Mesendoderm (in vitro differentiated cells): ENCODE measurements at regions not wholly inside any gene's neighbourhood (a gene's known extent, or its start where the extent isn't known, plus 50 kb on each side); places are given as distances from the start of the nearest gene placed in this dataset.

Experiments
- DNase-seq: peaks from one replicate; pipeline ENCODE4 v3.0.0; 2013
- H2AK5ac ChIP-seq: 2 replicates; pipeline ENCODE4 v1.6.1; 2013; ENCODE audit warnings: low read length, inconsistent platforms
- H2BK120ac ChIP-seq: 2 replicates; pipeline ENCODE4 v1.6.1; 2013; ENCODE audit warnings: low read depth, mild to moderate bottlenecking, low read length, moderate library complexity, mixed read lengths
- H2BK15ac ChIP-seq: replicated peaks from 2 replicates; pipeline ENCODE4 v1.6.1; 2013; ENCODE audit warnings: low read depth, mild to moderate bottlenecking, moderate library complexity
- H2BK5ac ChIP-seq: 2 replicates; pipeline ENCODE4 v1.6.1; 2013; ENCODE audit warnings: low read length, inconsistent platforms
- H3K18ac ChIP-seq: 2 replicates; pipeline ENCODE4 v1.6.1; 2013; ENCODE audit warnings: mild to moderate bottlenecking, low read length, mixed read lengths
- H3K23ac ChIP-seq: one replicate; pipeline ENCODE4 v1.6.1; 2013; ENCODE audit warnings: low read length
- H3K27ac ChIP-seq: 2 replicates; pipeline ENCODE4 v1.5.1; 2013; ENCODE audit warnings: low read depth, mild to moderate bottlenecking, inconsistent platforms, low read length, moderate library complexity
- H3K27me3 ChIP-seq: 2 replicates; pipeline ENCODE4 v1.6.1; 2013; ENCODE audit warnings: low read length, control low read depth, mild to moderate bottlenecking, inconsistent platforms; ENCODE audit not compliant: insufficient read depth, poor library complexity
- H3K36me3 ChIP-seq: 2 replicates; pipeline ENCODE4 v1.6.1; 2013; ENCODE audit warnings: low read length, inconsistent platforms; ENCODE audit not compliant: control insufficient read depth, insufficient read depth
- H3K4ac ChIP-seq: one replicate; pipeline ENCODE4 v1.6.1; 2013; ENCODE audit warnings: low read depth, mild to moderate bottlenecking, low read length, moderate library complexity
- H3K4me1 ChIP-seq: 2 replicates; pipeline ENCODE4 v1.6.1; 2013; ENCODE audit warnings: low read depth, low read length, inconsistent platforms; ENCODE audit not compliant: control insufficient read depth
- H3K4me2 ChIP-seq: 2 replicates; pipeline ENCODE4 v1.6.1; 2013; ENCODE audit warnings: low read length
- H3K4me3 ChIP-seq: 2 replicates; pipeline ENCODE4 v1.5.1; 2013; ENCODE audit warnings: mild to moderate bottlenecking, low read length
- H3K56ac ChIP-seq: one replicate; pipeline ENCODE4 v1.6.1; 2013; ENCODE audit warnings: low read length
- H3K79me1 ChIP-seq: 2 replicates; pipeline ENCODE4 v1.6.1; 2013; ENCODE audit warnings: low read length, inconsistent platforms
- H3K79me2 ChIP-seq: 2 replicates; pipeline ENCODE4 v1.6.1; 2013; ENCODE audit warnings: mild to moderate bottlenecking, low read length; ENCODE audit not compliant: control insufficient read depth, insufficient read depth
- H3K9ac ChIP-seq: 2 replicates; pipeline ENCODE4 v1.6.1; 2013; ENCODE audit warnings: low read length, inconsistent platforms
- H4K5ac ChIP-seq: one replicate; pipeline ENCODE4 v1.6.1; 2013; ENCODE audit warnings: low read length
- H4K8ac ChIP-seq: one replicate; pipeline ENCODE4 v1.6.1; 2013; ENCODE audit warnings: low read depth, mild to moderate bottlenecking, control low read depth, low read length, moderate library complexity
- WGBS: extraction: QIAGEN DNeasy Blood & Tissue Kit; methylation state at CpG from one replicate; pipeline ENCODE4 v1.1.7; 2013; ENCODE audit warnings: low lambda C conversion rate, missing lambda C conversion rate; ENCODE audit not compliant: insufficient coverage; ENCODE audit errors: extremely low coverage; 5-methylcytosine and 5-hydroxymethylcytosine counted together

DNA sequence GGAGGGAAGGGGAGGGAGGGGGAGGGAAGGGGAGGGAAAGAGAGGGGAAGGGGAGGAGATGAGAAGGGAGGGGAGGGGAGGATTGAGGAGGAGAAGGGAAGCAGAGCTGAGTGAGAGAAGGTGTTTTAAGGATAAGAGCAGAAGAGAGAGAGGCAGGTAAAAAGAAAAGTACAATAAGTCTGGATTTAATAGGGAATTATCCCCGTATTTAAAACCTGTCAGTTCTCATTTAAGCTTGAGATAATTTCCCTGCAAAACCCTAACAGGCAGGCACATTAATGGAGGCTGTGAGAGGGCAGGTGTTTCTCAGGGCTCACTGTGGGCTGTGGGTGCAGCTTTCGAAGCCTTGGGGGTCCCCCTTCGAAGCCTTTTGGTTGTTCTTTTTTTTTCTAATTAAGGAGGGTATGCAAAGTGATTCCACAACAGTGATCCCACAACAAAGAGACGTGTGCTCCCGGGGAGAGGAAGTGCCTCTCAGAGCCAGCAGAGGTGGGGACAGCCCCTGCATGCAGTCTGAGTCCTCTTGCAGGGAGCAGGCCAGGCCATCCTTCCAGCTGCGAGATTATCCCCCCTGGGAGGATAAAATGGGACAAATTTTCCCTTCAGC, 317.9 kb upstream of the IRX1 start:
- no peak overlapping the region for H2BK5ac ChIP-seq
- peak; percentile 45 for DNase-seq
- H4K5ac ChIP-seq = no peak overlapping the region
- H3K79me1 ChIP-seq = no peaks in the 10 kb centered on the region
- H3K79me2 ChIP-seq = no peaks in the 10 kb centered on the region
- WGBS = no CpG with 5 or more reads among the region's 6 CpGs
- H4K8ac ChIP-seq = no peak overlapping the region
- no peak overlapping the region for H3K9ac ChIP-seq
- H3K18ac ChIP-seq = no peak overlapping the region
- H3K4me3 ChIP-seq = no peak overlapping the region
- H3K27me3 ChIP-seq = no peaks in the 10 kb centered on the region
- H3K56ac ChIP-seq = no peak overlapping the region
- no peak overlapping the region for H2BK120ac ChIP-seq
- H3K4me1 ChIP-seq = no peaks in the 10 kb centered on the region
- no peak overlapping the region for H3K4me2 ChIP-seq
- no peak overlapping the region for H3K27ac ChIP-seq
- H3K36me3 ChIP-seq = no peaks in the 10 kb centered on the region
- H3K4ac ChIP-seq = no peak overlapping the region
- H2AK5ac ChIP-seq = no peak overlapping the region
- no peak overlapping the region for H2BK15ac ChIP-seq
- H3K23ac ChIP-seq = no peak overlapping the region

DNA sequence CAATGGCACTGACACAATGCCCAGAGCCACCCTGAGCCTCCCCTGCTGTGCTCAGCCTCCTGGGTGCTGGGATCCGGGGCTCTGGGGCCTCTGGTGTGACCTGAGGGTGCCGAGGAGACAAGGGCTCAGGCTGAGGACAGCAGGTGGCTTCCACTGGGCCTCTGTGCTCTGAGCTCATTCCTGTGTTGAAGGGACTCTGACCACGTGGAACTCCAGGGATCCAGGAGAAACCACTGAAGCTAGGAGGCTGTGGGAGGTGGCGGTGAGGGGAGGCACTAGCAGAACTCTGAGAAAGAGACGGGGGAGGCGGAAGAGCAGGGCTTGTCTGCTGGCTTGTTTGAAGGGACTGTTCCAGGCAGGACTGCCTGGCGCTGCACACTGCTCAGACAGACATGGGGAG, 318.7 kb upstream of the IRX1 start:
- WGBS = no CpG with 5 or more reads among the region's 7 CpGs
- Histone ChIP-seq H3K79me2 (no peaks in the 10 kb centered on the region), H3K18ac (no peak overlapping the region)

DNA sequence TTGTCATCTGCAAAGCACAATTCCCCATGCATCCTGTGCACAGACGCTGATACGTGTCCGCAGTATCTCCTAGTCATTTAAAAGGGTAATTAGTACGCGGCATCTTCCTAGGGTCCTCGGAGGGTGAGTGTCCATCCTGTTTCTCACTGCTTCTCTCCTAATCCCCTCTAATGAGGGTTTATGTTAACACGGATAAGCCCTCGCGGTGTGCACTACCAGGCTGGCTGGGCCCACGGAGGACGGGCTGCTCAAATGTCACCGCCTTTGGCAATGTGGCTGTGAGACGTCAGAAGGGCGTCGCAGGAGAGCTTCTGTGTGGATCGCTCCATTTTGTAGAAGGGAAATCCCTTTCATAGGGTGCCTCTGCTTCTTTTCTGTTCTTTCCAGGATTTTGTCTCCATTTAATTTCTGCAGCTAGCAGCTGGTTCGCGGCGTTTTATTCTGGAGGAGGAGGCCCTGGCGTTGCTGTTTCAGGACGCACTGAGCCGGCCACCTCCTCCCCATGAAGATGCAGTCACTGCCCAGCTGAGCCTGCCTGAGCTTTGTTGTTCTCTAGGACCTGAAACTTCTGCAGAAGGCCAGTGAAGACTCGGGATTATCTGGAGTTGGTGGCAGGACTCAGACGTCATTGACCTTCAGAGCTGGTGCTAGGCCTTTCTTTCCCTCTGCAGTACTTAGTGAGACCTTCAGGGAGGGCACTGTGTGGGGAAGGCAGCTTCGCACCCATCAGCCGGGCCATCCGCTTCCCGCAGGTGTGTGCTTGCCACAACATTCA, 326.1 kb upstream of the IRX1 start:
- H2AK5ac ChIP-seq = no peak overlapping the region
- no peaks in the 10 kb centered on the region for H3K79me2 ChIP-seq
- no peaks in the 10 kb centered on the region for H3K79me1 ChIP-seq
- no peak overlapping the region for H3K4ac ChIP-seq
- H3K27me3 ChIP-seq = no peaks in the 10 kb centered on the region
- no peak overlapping the region for H3K23ac ChIP-seq
- H3K27ac ChIP-seq = no peak overlapping the region
- H3K4me1 ChIP-seq = no peaks in the 10 kb centered on the region
- H3K4me3 ChIP-seq = no peak overlapping the region
- H4K8ac ChIP-seq = no peak overlapping the region
- no peak overlapping the region for H3K56ac ChIP-seq
- H3K36me3 ChIP-seq = no peaks in the 10 kb centered on the region
- no peak overlapping the region for H3K18ac ChIP-seq
- no peak overlapping the region for H2BK120ac ChIP-seq
- no peak overlapping the region for H3K9ac ChIP-seq
- no CpG with 5 or more reads among the region's 28 CpGs for WGBS
- no peak overlapping the region for H2BK15ac ChIP-seq
- H3K4me2 ChIP-seq = no peak overlapping the region
- no peak for DNase-seq
- H4K5ac ChIP-seq = no peak overlapping the region
- H2BK5ac ChIP-seq = no peak overlapping the region

More for the DNA sequence above, 318.7 kb upstream of the IRX1 start:
- no peaks in the 10 kb centered on the region for H3K27me3 ChIP-seq
- DNase-seq = peak; percentile 8
- H4K8ac ChIP-seq = no peak overlapping the region
- H3K56ac ChIP-seq = peak overlapping the region; percentile 25
- H3K27ac ChIP-seq = no peak overlapping the region
- H2BK120ac ChIP-seq = no peak overlapping the region
- H2AK5ac ChIP-seq = no peak overlapping the region
- no peaks in the 10 kb centered on the region for H3K4me1 ChIP-seq
- H3K79me1 ChIP-seq = no peaks in the 10 kb centered on the region
- H3K4me2 ChIP-seq = no peak overlapping the region
- H2BK5ac ChIP-seq = no peak overlapping the region
- H2BK15ac ChIP-seq = no peak overlapping the region
- no peak overlapping the region for H4K5ac ChIP-seq
- no peak overlapping the region for H3K4ac ChIP-seq
- H3K23ac ChIP-seq = no peak overlapping the region
- H3K4me3 ChIP-seq = no peak overlapping the region
- no peaks in the 10 kb centered on the region for H3K36me3 ChIP-seq
- H3K9ac ChIP-seq = no peak overlapping the region

- H3K27ac ChIP-seq = no peak overlapping the region
- WGBS = no CpG with 5 or more reads among the region's 9 CpGs
- no peaks in the 10 kb centered on the region for H3K27me3 ChIP-seq
- H3K79me1 ChIP-seq = no peaks in the 10 kb centered on the region
- no peak overlapping the region for H2AK5ac ChIP-seq
- H3K4me3 ChIP-seq = no peak overlapping the region
- no peak overlapping the region for H3K56ac ChIP-seq
- H3K23ac ChIP-seq = no peak overlapping the region
- H3K4me1 ChIP-seq = no peaks in the 10 kb centered on the region
- DNase-seq = no peak
- no peak overlapping the region for H3K18ac ChIP-seq
- H3K36me3 ChIP-seq = no peaks in the 10 kb centered on the region
- H2BK15ac ChIP-seq = no peak overlapping the region
- no peak overlapping the region for H4K8ac ChIP-seq
- no peaks in the 10 kb centered on the region for H3K79me2 ChIP-seq
- H3K4me2 ChIP-seq = no peak overlapping the region
- H3K4ac ChIP-seq = no peak overlapping the region
- no peak overlapping the region for H2BK5ac ChIP-seq
- no peak overlapping the region for H4K5ac ChIP-seq
- H2BK120ac ChIP-seq = no peak overlapping the region
- no peak overlapping the region for H3K9ac ChIP-seq
Measured at GRCh38 chr5:3268760-3269330, 326.8 kb upstream of the IRX1 start.

GRCh38 chr5:3266861-3267260, 328.8 kb upstream of the IRX1 start:
- no peak overlapping the region for H3K9ac ChIP-seq
- WGBS = no CpG with 5 or more reads among the region's 5 CpGs

More at GRCh38 chr5:3266861-3267260, 328.8 kb upstream of the IRX1 start:
- no peak overlapping the region for H3K23ac ChIP-seq
- no peak overlapping the region for H3K18ac ChIP-seq
- H3K27me3 ChIP-seq = no peaks in the 10 kb centered on the region
- no peak overlapping the region for H2BK15ac ChIP-seq
- no peaks in the 10 kb centered on the region for H3K79me1 ChIP-seq
- H4K8ac ChIP-seq = no peak overlapping the region
- DNase-seq = no peak
- no peak overlapping the region for H3K27ac ChIP-seq
- H4K5ac ChIP-seq = no peak overlapping the region
- no peak overlapping the region for H3K56ac ChIP-seq
- H3K4me3 ChIP-seq = no peak overlapping the region
- no peak overlapping the region for H2BK5ac ChIP-seq
- H3K4me1 ChIP-seq = no peaks in the 10 kb centered on the region
- H3K4me2 ChIP-seq = no peak overlapping the region
- no peaks in the 10 kb centered on the region for H3K36me3 ChIP-seq
- no peaks in the 10 kb centered on the region for H3K79me2 ChIP-seq
- no peak overlapping the region for H3K4ac ChIP-seq
- no peak overlapping the region for H2AK5ac ChIP-seq
- no peak overlapping the region for H2BK120ac ChIP-seq
